ENCODE measurements at regions not wholly inside any gene's neighbourhood (a gene's known extent, or its start where the extent isn't known, plus 50 kb on each side); places are given as distances from the start of the nearest gene placed in this dataset.
"Not testable (repeated sequence)": the region's sequence is repeated elsewhere in the genome, so short reads cannot be mapped to it uniquely, and the experiment has no call there.

DNA sequence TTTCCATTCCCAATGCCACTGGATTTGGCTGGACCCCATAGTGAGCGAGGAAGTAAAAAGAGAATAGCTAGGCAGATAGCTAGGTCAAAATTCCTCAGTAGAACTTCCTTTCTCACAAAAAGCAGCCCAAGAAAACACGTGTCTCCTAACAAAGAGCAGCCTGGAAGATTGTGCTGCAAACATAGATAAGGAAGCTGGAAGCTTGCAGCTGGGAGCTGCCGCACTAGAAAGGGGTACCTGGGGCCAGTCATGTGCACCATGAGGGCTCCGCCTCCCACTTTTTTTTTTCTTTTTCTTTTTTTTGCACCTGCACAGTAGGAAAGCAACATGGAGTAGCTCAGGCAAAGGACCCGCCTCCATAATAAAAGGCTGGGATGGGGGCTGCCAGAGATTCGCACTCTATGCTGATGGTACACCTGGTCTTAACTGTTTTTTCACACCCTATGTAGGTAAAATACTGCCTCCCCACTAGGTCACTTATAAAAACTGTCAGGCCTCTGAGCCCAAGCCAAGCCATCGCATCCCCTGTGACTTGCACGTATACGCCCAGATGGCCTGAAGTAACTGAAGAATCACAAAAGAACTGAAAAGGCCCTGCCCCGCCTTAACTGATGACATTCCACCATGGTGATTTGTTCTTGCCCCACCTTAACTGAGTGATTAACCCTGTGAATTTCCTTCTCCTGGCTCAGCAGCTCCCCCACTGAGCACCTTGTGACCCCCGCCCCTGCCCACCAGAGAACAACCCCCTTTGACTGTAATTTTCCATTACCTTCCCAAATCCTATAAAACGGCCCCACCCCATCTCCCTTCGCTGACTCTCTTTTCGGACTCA, 521.6 kb downstream of the IRS2 start:
- H3K27ac ChIP-seq; H3K4me3 ChIP-seq; DNase-seq (ENCODE audit: low spot score): not testable (repeated sequence)

GRCh38 chr13:109257761-109258157, 528.6 kb downstream of the IRS2 start:
- H3K27ac ChIP-seq; DNase-seq (ENCODE audit: low spot score); H3K4me3 ChIP-seq: not testable (repeated sequence)
